HepG2 (cell line): ENCODE measurements at regions not wholly inside any gene's neighbourhood (a gene's known extent, or its start where the extent isn't known, plus 50 kb on each side); places are given as distances from the start of the nearest gene placed in this dataset.

Source experiments
- ATAC-seq: fragments of 200-7000 bp; cut with Tn5 transposase; 3 replicates; pipeline ENCODE4 v1.9.1; 2020; ENCODE audit warnings: mild to moderate bottlenecking, moderate library complexity
- BruUV-seq: library from RNA; stranded (reverse); fragments of 400-500 nt; replicated peaks from 2 replicates; lab custom pipeline; 2021; lab: Mats Ljungman, UMichigan
- CTCF ChIA-PET: fragments of 300-600 bp; formaldehyde crosslinking; extraction: SDS; loops from one replicate; lab custom pipeline; 2021; ENCODE audit warnings: low total read pairs, inconsistent platforms, low intra/inter-chr PET ratio; lab: Yijun Ruan, JAX
- POLR2A ChIA-PET: fragments of 350-600 bp; sonication (Branson Sonifier 250); formaldehyde crosslinking; loops from one replicate; lab custom pipeline; 2020; ENCODE audit warnings: antibody characterized with exemption, inconsistent platforms; lab: Yijun Ruan, JAX
- DNase-seq: peaks from one replicate; pipeline ENCODE4 v3.0.0-alpha.2; 2015; ENCODE audit warnings: low spot score
- FAIRE-seq: peaks from 3 replicates; lab custom pipeline; 2011; peaks lifted over from hg19 to GRCh38; lab: Jason Lieb, UNC
- H2AFZ ChIP-seq: one replicate; pipeline ENCODE4 v1.6.1; 2011; ENCODE audit warnings: low read length, inconsistent platforms
- H3K27ac ChIP-seq: fragments of 300-600 bp; 3 replicates; pipeline ENCODE4 v1.8.0; 2011; ENCODE audit warnings: mixed run types, mild to moderate bottlenecking, mixed read lengths, low read length, inconsistent platforms; ENCODE audit not compliant: insufficient read depth; ENCODE audit errors: extremely low read length
- H3K27me3 ChIP-seq, 2 experiments: fragments of 200-600 bp in 1 of 2; 2 replicates in 1 of 2; 3 replicates in 1 of 2; pipeline versions ENCODE4 v1.6.0 to v1.8.0; 2011; ENCODE audit warnings: low read length in 2 of 2, mild to moderate bottlenecking in 2 of 2, moderate library complexity in 2 of 2, inconsistent platforms in 1 of 2; ENCODE audit not compliant: insufficient read depth in 2 of 2, control insufficient read depth in 1 of 2
- H3K36me3 ChIP-seq, 2 experiments: fragments of 200-600 bp in 1 of 2; replicated peaks in 1 of 2; 2 replicates in 1 of 2; 3 replicates in 1 of 2; pipeline versions ENCODE4 v1.5.1 to v1.8.0; 2011; ENCODE audit warnings: low read length in 2 of 2, inconsistent platforms in 1 of 2; ENCODE audit not compliant: insufficient read depth in 2 of 2, control insufficient read depth in 1 of 2
- H3K4me1 ChIP-seq: 2 replicates; pipeline ENCODE4 v1.5.1; 2012; ENCODE audit warnings: low read length, inconsistent platforms; ENCODE audit not compliant: insufficient read depth
- H3K4me2 ChIP-seq: 2 replicates; pipeline ENCODE4 v1.6.0; 2011; ENCODE audit warnings: low read depth, low read length, inconsistent platforms
- H3K4me3 ChIP-seq, 3 experiments: fragments of 200-600 bp in 1 of 3; sonication (generic), shearing (Covaris generic) in 1 of 3; replicated peaks in 1 of 3; 2 replicates each; pipeline ENCODE4 v1.5.1; 2011 to 2016; ENCODE audit warnings: low read length in 3 of 3, inconsistent platforms in 2 of 3, low read depth in 2 of 3, mild to moderate bottlenecking in 2 of 3, control low read depth in 1 of 3, mixed read lengths in 1 of 3; ENCODE audit not compliant: insufficient read depth in 1 of 3
- H3K79me2 ChIP-seq: one replicate; pipeline ENCODE4 v1.6.1; 2011; ENCODE audit warnings: low read length, inconsistent platforms; ENCODE audit not compliant: insufficient read depth
- H3K9ac ChIP-seq: 2 replicates; pipeline ENCODE4 v1.6.0; 2011; ENCODE audit warnings: mild to moderate bottlenecking, low read depth, low read length, inconsistent platforms; ENCODE audit not compliant: insufficient read depth
- H3K9me3 ChIP-seq: 2 replicates; pipeline ENCODE4 v1.5.1; 2012; ENCODE audit warnings: mild to moderate bottlenecking, low read length
- H4K20me1 ChIP-seq: 2 replicates; pipeline ENCODE4 v1.6.0; 2011; ENCODE audit warnings: inconsistent platforms, mild to moderate bottlenecking, low read length, moderate library complexity; ENCODE audit not compliant: insufficient read depth
- ATF3 ChIP-seq: sonication (generic); formaldehyde crosslinking; IDR thresholded peaks from 2 replicates; pipeline ENCODE4 v1.4.0; 2020; ENCODE audit warnings: missing genetic modification reagents
- ATF7-NPFF ChIP-seq: sonication (generic); formaldehyde crosslinking; IDR thresholded peaks from 2 replicates; pipeline ENCODE4 v1.8.1; 2023; ENCODE audit warnings: mild to moderate bottlenecking, low read depth, missing genetic modification reagents, moderate library complexity
- FOXK1 ChIP-seq: sonication (generic); formaldehyde crosslinking; IDR thresholded peaks from 2 replicates; pipeline ENCODE4 v1.4.0; 2020; ENCODE audit warnings: low read depth, missing genetic modification reagents, borderline replicate concordance
- FOXP1 ChIP-seq, 2 experiments: fragments of 450-650 bp in 1 of 2; IDR thresholded peaks; 2 replicates each; pipeline ENCODE4 v1.6.1; 2017 to 2018; ENCODE audit warnings: antibody characterized with exemption in 1 of 2
- MIER2 ChIP-seq: IDR thresholded peaks from 2 replicates; pipeline ENCODE4 v1.6.1; 2016; ENCODE audit warnings: missing biosample characterization, missing genetic modification reagents
- MYNN ChIP-seq: sonication (generic); formaldehyde crosslinking; IDR thresholded peaks from 2 replicates; pipeline ENCODE4 v1.4.0; 2020; ENCODE audit warnings: mild to moderate bottlenecking, low read depth, missing genetic modification reagents
- PREB ChIP-seq: sonication (generic); formaldehyde crosslinking; IDR thresholded peaks from 2 replicates; pipeline ENCODE4 v1.4.0; 2020; ENCODE audit warnings: missing genetic modification reagents
- RBAK ChIP-seq: sonication (generic); formaldehyde crosslinking; IDR thresholded peaks from 2 replicates; pipeline ENCODE4 v1.5.1; 2020; ENCODE audit warnings: mild to moderate bottlenecking, missing genetic modification reagents
- REXO4 ChIP-seq: sonication (generic); formaldehyde crosslinking; IDR thresholded peaks from 2 replicates; pipeline ENCODE4 v1.8.0; 2022; ENCODE audit warnings: missing genetic modification reagents, mild to moderate bottlenecking, borderline replicate concordance
- ZFY ChIP-seq: sonication (generic); formaldehyde crosslinking; IDR thresholded peaks from 2 replicates; pipeline ENCODE4 v1.4.0; 2020; ENCODE audit warnings: missing genetic modification reagents
- ZIK1 ChIP-seq: sonication (generic); formaldehyde crosslinking; IDR thresholded peaks from 2 replicates; pipeline ENCODE4 v1.5.0; 2020; ENCODE audit warnings: mild to moderate bottlenecking, low read depth, missing genetic modification reagents, borderline replicate concordance
- ZMYM2 ChIP-seq: sonication (generic); formaldehyde crosslinking; IDR thresholded peaks from 2 replicates; pipeline ENCODE4 v1.8.0; 2022; ENCODE audit warnings: mild to moderate bottlenecking, missing genetic modification reagents
- ZNF256 ChIP-seq: sonication (generic); formaldehyde crosslinking; conservative IDR thresholded peaks from 2 replicates; pipeline ENCODE4 v1.4.0; 2020; ENCODE audit warnings: missing genetic modification reagents
- ZNF570 ChIP-seq: sonication (generic); formaldehyde crosslinking; IDR thresholded peaks from 2 replicates; pipeline ENCODE4 v1.4.0; 2020; ENCODE audit warnings: mild to moderate bottlenecking, missing genetic modification reagents, borderline replicate concordance
- ZNF781 ChIP-seq: sonication (generic); formaldehyde crosslinking; IDR thresholded peaks from 2 replicates; pipeline ENCODE4 v1.5.1; 2020; ENCODE audit warnings: borderline replicate concordance, mild to moderate bottlenecking, missing genetic modification reagents; ENCODE audit errors: not compliant biosample characterization
- WGBS: methylation state at CpG from one replicate; pipeline ENCODE4 v1.1.6; 2017; ENCODE audit warnings: low lambda C conversion rate; 5-methylcytosine and 5-hydroxymethylcytosine counted together
- in situ Hi-C: cut with HindIII; loops from 2 replicates; pipeline ENCODE4 v1.10.0; 2017; ENCODE audit warnings: low pct_unique_long_range_greater_than_20kb; ENCODE audit not compliant: extremely low pct_ligation_motif_present
- intact Hi-C: fragments of 100-400 bp; cut with micrococcal nuclease; formaldehyde crosslinking; loops from one replicate; pipeline ENCODE4 v1.10.0; 2022; ENCODE audit not compliant: unreplicated experiment
- TF ChIP-seq, protein P1 (sequence below): sonication (generic); formaldehyde crosslinking; IDR thresholded peaks from 2 replicates; pipeline ENCODE4 v1.5.1; 2020; ENCODE audit warnings: missing genetic modification reagents, mild to moderate bottlenecking, borderline replicate concordance
- TF ChIP-seq, protein P2 (sequence below): sonication (generic); formaldehyde crosslinking; IDR thresholded peaks from 2 replicates; pipeline ENCODE4; 2020; ENCODE audit warnings: missing genetic modification reagents, mild to moderate bottlenecking, borderline replicate concordance

GRCh38 chr16:56121156-56121500 is 70.2 kb upstream of the GNAO1 start:
- FAIRE-seq (no peak), DNase-seq (no peak), ATAC-seq (no peak)
- no TSS peak for BruUV-seq
- Histone ChIP-seq H3K4me3 (no peak overlapping the region), H2AFZ (no peak overlapping the region), H3K79me2 (no peaks in the 10 kb centered on the region), H3K9me3 (no peaks in the 10 kb centered on the region), H3K27ac (no peak overlapping the region), H4K20me1 (no peaks in the 10 kb centered on the region), H3K9ac (no peak overlapping the region), H3K27me3 (no peaks in the 10 kb centered on the region), H3K36me3 (no peaks in the 10 kb centered on the region), H3K4me2 (no peak overlapping the region), H3K4me1 (no peaks in the 10 kb centered on the region)
- TF ChIP-seq ZNF256 (no peak), ZMYM2 (CRISPR knock-in tag) (no peak), REXO4 (no peak), MYNN (no peak), ZNF570 (no peak), ATF3 (CRISPR knock-in tag) (no peak), MIER2 (CRISPR knock-in tag) (no peak), ZNF781 (no peak), FOXK1 (CRISPR knock-in tag) (no peak), PREB (no peak), ZFY (no peak), ATF7-NPFF (CRISPR knock-in tag) (no peak), RBAK (CRISPR knock-in tag) (no peak), FOXP1 (IDR thresholded peaks at IDR 0.05) (no peak), FOXP1 (CRISPR knock-in tag; IDR thresholded peaks at IDR 0.05) (no peak), ZIK1 (CRISPR knock-in tag) (no peak)
- TF ChIP-seq, protein P1, sequence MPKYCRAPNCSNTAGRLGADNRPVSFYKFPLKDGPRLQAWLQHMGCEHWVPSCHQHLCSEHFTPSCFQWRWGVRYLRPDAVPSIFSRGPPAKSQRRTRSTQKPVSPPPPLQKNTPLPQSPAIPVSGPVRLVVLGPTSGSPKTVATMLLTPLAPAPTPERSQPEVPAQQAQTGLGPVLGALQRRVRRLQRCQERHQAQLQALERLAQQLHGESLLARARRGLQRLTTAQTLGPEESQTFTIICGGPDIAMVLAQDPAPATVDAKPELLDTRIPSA (CRISPR knock-in tag), result no peak
- TF ChIP-seq, protein P2, sequence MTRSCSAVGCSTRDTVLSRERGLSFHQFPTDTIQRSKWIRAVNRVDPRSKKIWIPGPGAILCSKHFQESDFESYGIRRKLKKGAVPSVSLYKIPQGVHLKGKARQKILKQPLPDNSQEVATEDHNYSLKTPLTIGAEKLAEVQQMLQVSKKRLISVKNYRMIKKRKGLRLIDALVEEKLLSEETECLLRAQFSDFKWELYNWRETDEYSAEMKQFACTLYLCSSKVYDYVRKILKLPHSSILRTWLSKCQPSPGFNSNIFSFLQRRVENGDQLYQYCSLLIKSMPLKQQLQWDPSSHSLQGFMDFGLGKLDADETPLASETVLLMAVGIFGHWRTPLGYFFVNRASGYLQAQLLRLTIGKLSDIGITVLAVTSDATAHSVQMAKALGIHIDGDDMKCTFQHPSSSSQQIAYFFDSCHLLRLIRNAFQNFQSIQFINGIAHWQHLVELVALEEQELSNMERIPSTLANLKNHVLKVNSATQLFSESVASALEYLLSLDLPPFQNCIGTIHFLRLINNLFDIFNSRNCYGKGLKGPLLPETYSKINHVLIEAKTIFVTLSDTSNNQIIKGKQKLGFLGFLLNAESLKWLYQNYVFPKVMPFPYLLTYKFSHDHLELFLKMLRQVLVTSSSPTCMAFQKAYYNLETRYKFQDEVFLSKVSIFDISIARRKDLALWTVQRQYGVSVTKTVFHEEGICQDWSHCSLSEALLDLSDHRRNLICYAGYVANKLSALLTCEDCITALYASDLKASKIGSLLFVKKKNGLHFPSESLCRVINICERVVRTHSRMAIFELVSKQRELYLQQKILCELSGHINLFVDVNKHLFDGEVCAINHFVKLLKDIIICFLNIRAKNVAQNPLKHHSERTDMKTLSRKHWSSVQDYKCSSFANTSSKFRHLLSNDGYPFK, result no peak
- intact Hi-C loops, result no loop called here
- POLR2A ChIA-PET, result no interaction called here
- in situ Hi-C loops, result no loop called here
- 63% methylated on average over 2 of the region's 2 CpGs for WGBS
- CTCF ChIA-PET, result no interaction called here
